NCI-H2227 (cell line): ENCODE measurements at regions not wholly inside any gene's neighbourhood (a gene's known extent, or its start where the extent isn't known, plus 50 kb on each side); places are given as distances from the start of the nearest gene placed in this dataset.

Experiments
- DNase-seq: peaks from one replicate; lab custom pipeline; 2025; ENCODE audit not compliant: unreplicated experiment; lab: John Stamatoyannopoulos, UW

DNA sequence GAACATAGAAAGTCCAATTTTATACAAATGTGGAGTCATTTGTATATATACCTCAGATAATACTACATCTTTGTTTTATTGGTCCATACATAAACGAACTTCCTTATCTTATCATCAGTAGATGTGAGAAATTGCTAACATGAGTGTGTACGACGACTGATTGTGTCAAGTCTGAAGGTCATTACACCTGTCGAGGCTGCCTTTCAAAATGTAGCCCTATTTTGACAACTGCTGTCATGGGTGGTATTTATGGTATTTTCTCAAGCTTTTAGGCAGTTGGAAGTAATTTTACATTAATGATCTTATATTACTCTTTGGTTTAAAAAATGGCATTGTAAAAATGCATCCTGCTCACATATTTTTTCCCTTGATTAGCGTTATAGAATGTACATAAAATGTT lies 183.7 kb upstream of the DNAJC19 start:
- DNase-seq = no peak

DNA sequence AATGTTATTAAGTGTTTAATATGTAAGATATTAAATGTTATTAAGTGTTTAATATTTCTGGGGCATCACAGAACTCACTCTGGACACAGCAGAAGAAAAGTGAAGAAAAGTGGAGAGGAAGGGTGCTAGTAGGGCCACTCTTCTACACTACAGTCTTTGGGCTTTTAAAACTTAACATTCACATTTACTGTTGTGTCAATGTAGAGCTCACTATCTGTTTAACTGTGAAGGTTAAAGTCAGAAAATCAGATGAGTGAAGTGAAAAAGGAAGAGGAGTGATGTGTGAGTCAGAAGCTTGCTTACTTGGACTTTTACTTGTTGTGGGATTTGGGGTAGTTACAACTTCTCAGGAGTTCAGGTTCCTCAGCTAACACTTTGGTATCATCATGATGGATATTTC lies 145.3 kb upstream of the DNAJC19 start:
- DNase-seq = no peak

DNA sequence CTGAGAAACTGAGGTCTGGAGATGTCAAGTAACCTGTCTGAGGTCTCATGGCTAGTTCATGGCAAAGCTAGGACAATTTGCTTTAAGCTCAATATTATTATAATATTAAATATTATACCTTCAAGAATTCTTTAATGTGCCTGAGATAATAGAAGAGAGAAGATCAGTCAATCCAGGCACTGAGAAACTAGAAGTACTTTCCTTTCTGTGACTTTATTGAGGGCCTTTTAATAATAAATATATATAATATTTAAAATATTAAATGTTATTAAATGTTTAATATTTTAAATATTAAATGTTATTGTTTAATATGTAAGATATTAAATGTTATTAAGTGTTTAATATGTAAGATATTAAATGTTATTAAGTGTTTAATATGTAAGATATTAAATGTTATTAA lies 144.3 kb upstream of the DNAJC19 start:
- DNase-seq = no peak

DNA sequence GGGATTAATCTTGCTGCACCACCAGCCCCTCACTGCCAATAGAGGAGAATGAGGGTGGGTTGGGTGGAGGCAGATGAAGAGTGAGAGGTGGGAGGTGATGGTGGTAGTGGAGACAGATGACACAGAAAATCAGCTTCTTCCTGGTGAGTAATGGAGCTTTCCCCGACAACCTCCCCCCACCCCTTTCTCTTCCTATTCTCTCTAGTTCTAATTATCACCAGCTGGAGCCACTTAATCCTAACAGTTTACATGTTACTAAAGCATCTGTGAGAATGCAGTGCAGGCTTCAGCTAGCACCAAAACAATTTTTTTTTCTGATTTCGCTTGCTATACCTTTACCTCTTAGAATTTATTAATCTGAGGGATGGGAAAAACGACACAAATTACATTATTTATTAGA lies 116.1 kb upstream of the DNAJC19 start:
- peak; percentile 47 for DNase-seq

DNA sequence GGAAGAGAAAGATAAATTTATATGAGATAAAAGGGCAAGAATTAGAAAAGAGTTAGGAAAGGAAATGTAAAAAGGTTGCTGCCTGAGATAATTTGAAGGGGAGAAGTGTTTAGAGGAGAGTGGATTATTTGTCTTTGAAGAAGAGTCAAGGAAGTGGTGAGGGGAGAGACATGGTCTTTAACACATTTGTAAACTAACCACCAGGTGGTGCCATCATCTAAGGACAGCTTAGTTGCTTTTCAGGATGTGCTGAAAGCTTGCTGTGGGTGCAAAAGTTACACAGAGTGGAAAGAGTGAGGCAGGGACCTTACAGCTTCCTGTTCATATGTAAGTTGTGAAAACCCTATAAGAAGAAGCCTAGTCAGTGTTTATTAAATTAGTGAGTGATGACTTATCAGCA lies 114.1 kb upstream of the DNAJC19 start:
- DNase-seq = peak; percentile 69

DNA sequence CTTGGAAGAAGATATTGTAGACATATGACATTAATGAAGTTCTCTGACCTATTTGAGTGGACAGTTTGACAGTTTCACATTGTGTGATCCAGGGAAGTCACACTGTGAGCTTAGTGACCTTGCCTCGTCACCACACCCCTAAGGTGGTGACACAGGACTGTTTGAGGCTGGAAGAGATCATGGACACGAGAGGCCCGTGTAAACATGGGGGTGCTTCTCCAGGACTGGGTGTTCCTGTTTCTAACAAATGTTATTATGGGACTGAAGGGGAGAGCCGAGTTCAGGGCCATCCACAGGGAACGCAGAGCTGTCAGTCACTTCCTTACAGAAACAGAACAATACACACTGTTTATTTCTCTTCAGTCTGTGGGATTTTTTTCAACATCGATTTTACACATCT lies 96.5 kb upstream of the DNAJC19 start:
- no peak for DNase-seq

DNA sequence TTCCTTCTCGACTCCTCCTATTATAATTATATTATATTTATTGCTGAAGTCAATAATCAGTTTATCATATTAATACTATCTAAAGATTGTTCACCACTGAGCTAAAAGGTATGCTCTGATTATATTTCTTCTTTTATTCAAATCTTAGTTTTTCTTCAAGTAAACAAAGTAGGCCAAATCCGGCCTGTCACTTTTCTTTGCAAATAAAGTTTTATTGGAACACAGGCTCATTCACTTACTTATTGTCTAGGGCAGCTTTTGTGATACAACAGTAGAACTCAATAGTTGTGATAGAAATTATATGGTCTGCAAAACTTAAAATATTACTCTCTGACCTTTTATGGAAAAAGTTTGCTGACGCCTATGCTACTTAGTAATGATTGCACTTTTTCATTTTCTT lies 92.4 kb upstream of the DNAJC19 start:
- DNase-seq = no peak

DNA sequence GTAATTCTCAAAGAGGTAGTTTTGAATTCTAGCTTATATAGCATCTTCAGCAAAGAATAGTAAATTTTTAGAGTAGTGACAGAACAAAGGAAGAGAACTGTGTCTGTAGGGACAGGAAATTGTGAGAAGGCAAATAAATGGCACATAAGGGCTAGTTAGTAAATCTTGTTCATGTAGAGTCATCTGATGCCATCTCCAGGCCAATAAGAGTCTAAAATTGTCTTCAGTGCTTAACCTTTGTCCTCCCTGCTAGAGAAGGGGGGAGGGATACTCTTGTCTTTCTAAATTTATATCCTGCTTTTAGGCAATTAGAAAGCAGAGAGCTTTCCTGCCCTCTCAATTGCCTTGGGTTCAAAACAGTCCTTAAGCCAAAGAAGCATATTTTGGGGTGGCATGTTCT lies 87.0 kb upstream of the DNAJC19 start:
- DNase-seq = no peak

DNA sequence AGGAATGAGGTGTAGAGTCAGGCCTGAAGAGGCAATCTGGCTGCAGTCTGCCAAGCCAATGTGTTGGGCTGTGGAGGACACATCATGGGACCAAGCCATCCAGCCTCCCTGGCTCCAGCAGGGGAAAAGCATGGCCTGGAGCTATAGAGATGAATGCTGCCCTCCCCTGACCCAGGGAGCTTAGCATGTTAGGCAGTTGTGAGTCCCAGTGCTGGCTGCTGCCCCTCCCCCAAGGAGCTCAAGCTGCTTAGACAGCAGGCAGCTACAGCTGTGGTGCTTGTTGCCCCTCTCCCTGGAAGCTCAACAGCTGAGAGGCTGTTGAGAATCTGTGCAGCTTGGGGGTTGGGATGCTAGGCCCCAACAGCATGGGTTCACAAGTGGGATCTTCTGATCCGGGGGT lies 85.6 kb upstream of the DNAJC19 start:
- DNase-seq = peak; percentile 47

DNA sequence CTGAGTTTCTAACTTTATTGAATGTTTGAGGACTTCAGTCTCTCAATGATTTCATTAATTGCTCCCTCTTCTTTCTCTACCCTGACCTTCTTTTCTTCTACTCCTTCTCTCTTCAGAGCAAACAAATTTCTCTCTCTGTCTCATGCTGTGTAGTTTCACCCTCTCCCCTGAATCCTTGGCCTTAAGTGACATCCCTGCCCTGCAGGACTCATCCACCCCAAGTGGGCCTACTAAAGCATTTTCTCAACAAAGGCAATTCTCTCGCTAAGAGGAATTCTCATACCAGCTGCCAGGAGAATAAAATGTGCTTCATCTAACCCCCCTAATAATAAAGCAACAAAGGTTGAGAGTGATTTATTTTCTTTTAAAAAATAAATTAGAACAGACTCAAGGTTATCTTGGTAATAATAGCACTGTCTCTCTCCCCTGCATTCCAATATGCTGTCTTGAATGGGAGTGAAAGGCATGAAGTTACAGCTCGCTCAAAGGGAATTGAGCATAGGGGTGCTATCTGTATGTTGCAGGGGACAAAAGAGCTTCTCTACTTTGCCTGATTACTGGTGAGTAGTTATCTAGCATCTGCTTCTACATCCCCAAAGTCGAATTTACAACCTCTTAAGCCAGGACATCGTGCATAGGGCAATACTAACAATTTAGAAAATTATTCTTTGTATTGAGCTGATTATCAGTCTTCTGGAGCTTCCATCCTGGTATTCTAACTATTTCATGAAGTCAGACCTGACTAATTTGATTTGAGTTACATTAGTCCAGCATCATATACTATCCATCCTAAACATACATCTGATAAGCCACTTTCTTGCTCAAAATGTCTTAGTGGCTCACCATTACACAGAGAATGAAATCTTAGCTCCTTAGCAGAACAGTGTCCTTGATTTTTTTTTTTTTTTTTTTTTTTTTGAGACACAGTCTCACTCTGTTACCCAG lies 76.9 kb upstream of the DNAJC19 start:
- DNase-seq = peak; percentile 74

DNA sequence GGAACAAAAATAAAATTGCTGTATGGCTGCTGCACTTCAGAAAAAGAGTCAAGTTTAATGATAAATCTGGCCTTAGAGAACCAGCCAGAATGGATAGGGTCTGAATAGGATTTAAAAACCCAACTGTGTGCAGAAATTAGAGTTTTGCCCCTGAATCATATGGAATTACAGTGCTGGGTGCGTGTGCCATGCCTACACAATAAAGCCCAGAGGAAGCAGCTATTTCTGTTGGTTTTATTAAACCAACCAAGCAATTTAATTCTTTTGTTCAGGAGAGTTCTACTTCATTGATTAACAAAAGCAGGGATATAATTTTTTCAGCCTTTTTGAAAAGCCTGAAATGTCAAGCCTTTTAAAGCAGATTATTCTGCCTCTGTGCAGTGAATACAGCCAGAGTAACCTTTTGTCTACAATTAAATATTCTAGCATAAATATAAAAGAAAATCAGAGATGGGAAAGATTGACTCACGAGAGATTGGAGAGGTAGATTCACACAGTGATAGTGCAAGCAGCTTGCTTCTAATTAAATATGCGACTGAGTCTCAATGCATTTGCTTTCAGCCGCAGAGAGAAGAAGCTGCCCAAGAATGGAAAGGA lies 66.7 kb upstream of the DNAJC19 start:
- DNase-seq = peak; percentile 75

DNA sequence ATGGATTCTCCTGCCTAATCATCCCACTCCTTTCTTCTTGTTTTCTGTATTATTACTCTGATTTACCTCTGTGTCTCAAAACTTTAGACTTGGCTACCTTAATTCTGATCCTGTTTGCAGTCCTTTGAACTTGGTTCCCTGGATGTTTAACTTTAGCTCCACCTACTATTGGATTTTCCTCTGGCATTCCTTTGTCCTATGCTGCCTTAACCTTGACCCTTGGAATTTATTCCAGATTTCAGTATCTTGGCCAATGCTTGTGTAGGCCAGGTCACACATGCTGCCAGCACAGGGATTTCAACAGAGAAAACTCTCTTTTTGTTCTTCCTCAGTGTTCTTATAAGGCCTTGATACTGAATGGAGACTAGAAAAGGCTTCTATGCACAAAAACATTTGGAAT lies 65.0 kb upstream of the DNAJC19 start:
- no peak for DNase-seq

DNA sequence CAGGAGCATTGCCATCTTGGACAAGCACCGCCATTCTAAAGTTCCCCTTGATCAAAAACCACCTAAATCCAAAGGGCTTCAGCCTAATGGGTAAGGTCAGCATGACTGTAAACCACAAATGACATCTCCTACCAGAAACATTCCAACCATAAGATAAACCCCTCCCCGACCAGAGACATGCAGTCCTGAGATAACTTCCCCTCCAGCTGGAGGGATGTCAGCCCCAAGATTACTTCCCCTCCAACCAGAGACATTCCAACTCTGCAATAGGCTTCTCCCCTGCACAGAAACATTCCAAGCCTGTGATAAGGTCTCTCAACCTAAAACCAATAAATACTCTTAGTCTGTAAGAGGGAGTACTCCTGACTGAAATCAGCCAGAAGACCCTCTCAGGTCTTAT lies 62.7 kb upstream of the DNAJC19 start:
- no peak for DNase-seq

DNA sequence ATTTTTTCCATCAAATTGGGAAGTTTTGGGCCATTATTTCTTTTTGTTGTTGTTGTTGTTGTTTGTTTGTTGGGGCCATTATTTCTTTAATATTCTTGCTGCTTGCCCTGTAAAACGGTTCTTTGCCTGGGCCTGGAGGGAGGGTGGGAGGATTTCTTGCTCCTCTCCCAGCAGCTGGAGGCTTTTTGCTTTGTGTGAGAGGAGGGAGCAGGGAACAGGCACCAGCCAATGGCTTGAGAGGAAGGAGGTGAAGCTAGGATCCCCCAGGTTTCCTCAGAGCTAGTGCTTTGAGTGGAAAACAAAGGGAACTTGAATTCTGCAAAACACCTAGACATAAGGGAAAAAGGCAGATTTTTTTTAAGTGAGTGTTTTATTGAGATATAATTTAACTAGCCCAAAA lies 61.2 kb upstream of the DNAJC19 start:
- DNase-seq = no peak

DNA sequence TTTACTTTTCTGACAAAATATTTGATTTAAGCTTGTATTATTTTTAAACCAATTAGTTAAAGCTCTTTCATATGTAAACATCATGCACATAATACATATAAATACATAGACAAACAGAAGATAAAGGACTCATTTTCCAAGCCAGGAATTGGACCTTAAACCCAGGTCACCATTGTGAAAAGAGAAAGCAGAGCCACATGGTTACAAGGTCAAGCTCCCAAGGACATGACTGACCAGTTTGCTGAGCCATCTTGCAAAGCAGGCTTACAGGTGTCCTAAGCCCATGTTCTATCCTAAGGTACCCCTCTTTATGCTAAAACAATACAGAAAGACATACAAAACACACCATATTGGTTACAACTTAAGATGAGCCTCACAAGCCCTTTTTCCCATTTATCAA lies 50.5 kb upstream of the DNAJC19 start:
- DNase-seq = no peak
